ENCODE measurements at regions not wholly inside any gene's neighbourhood (a gene's known extent, or its start where the extent isn't known, plus 50 kb on each side); places are given as distances from the start of the nearest gene placed in this dataset.
"Not testable (repeated sequence)": the region's sequence is repeated elsewhere in the genome, so short reads cannot be mapped to it uniquely, and the experiment has no call there.

- no peak for DNase-seq
Observed at GRCh38 chr1:221858818-221859611, 117.1 kb upstream of the DUSP10 start.

- DNase-seq: not testable (repeated sequence)
Observed at GRCh38 chr1:221857094-221857444, 115.2 kb upstream of the DUSP10 start.

- DNase-seq: no peak
Observed at GRCh38 chr1:221856228-221857093, 114.6 kb upstream of the DUSP10 start.

GRCh38 chr1:221855156-221855555, 113.3 kb upstream of the DUSP10 start:
- no peak for DNase-seq

- DNase-seq: no peak
Observed at GRCh38 chr1:221851336-221851735, 109.4 kb upstream of the DUSP10 start.

- no peak for DNase-seq
Observed at GRCh38 chr1:221850470-221851187, 108.7 kb upstream of the DUSP10 start.

GRCh38 chr1:221849897-221850296, 108.0 kb upstream of the DUSP10 start:
- no peak for DNase-seq

GRCh38 chr1:221849110-221849509, 107.2 kb upstream of the DUSP10 start:
- DNase-seq: no peak

GRCh38 chr1:221847676-221848075, 105.8 kb upstream of the DUSP10 start:
- DNase-seq: no peak

- DNase-seq: no peak
Observed at GRCh38 chr1:221845650-221846371, 103.9 kb upstream of the DUSP10 start.

- no peak for DNase-seq
Observed at GRCh38 chr1:221841983-221842335, 100.1 kb upstream of the DUSP10 start.

- no peak for DNase-seq
Observed at GRCh38 chr1:221841251-221841982, 99.5 kb upstream of the DUSP10 start.

GRCh38 chr1:221840511-221841243, 98.8 kb upstream of the DUSP10 start:
- DNase-seq: no peak

- no peak for DNase-seq
Observed at GRCh38 chr1:221839782-221840395, 98.0 kb upstream of the DUSP10 start.

GRCh38 chr1:221839321-221839720, 97.4 kb upstream of the DUSP10 start:
- DNase-seq: no peak

- peak; percentile 61 for DNase-seq
Observed at GRCh38 chr1:221837896-221838295, 96.0 kb upstream of the DUSP10 start.

- DNase-seq: no peak
Observed at GRCh38 chr1:221834698-221835513, 93.0 kb upstream of the DUSP10 start.

GRCh38 chr1:221832617-221833016, 90.7 kb upstream of the DUSP10 start:
- DNase-seq: no peak

GRCh38 chr1:221832151-221832550, 90.3 kb upstream of the DUSP10 start:
- no peak for DNase-seq
